HepG2 (cell line): ENCODE measurements at regions not wholly inside any gene's neighbourhood (a gene's known extent, or its start where the extent isn't known, plus 50 kb on each side); places are given as distances from the start of the nearest gene placed in this dataset.

Experiments
- ATAC-seq: fragments of 200-7000 bp; cut with Tn5 transposase; 3 replicates; pipeline ENCODE4 v1.9.1; 2020; ENCODE audit warnings: mild to moderate bottlenecking, moderate library complexity
- BruUV-seq: library from RNA; stranded (reverse); fragments of 400-500 nt; replicated peaks from 2 replicates; lab custom pipeline; 2021; lab: Mats Ljungman, UMichigan
- CTCF ChIA-PET: fragments of 300-600 bp; formaldehyde crosslinking; extraction: SDS; loops from one replicate; lab custom pipeline; 2021; ENCODE audit warnings: low total read pairs, inconsistent platforms, low intra/inter-chr PET ratio; lab: Yijun Ruan, JAX
- POLR2A ChIA-PET: fragments of 350-600 bp; sonication (Branson Sonifier 250); formaldehyde crosslinking; loops from one replicate; lab custom pipeline; 2020; ENCODE audit warnings: antibody characterized with exemption, inconsistent platforms; lab: Yijun Ruan, JAX
- DNase-seq: peaks from one replicate; pipeline ENCODE4 v3.0.0-alpha.2; 2015; ENCODE audit warnings: low spot score
- FAIRE-seq: peaks from 3 replicates; lab custom pipeline; 2011; peaks lifted over from hg19 to GRCh38; lab: Jason Lieb, UNC
- H2AFZ ChIP-seq: one replicate; pipeline ENCODE4 v1.6.1; 2011; ENCODE audit warnings: low read length, inconsistent platforms
- H3K27ac ChIP-seq: fragments of 300-600 bp; 3 replicates; pipeline ENCODE4 v1.8.0; 2011; ENCODE audit warnings: mixed run types, mild to moderate bottlenecking, mixed read lengths, low read length, inconsistent platforms; ENCODE audit not compliant: insufficient read depth; ENCODE audit errors: extremely low read length
- H3K27me3 ChIP-seq, 2 experiments: fragments of 200-600 bp in 1 of 2; 2 replicates in 1 of 2; 3 replicates in 1 of 2; pipeline versions ENCODE4 v1.6.0 to v1.8.0; 2011; ENCODE audit warnings: low read length in 2 of 2, mild to moderate bottlenecking in 2 of 2, moderate library complexity in 2 of 2, inconsistent platforms in 1 of 2; ENCODE audit not compliant: insufficient read depth in 2 of 2, control insufficient read depth in 1 of 2
- H3K36me3 ChIP-seq, 2 experiments: fragments of 200-600 bp in 1 of 2; replicated peaks in 1 of 2; 2 replicates in 1 of 2; 3 replicates in 1 of 2; pipeline versions ENCODE4 v1.5.1 to v1.8.0; 2011; ENCODE audit warnings: low read length in 2 of 2, inconsistent platforms in 1 of 2; ENCODE audit not compliant: insufficient read depth in 2 of 2, control insufficient read depth in 1 of 2
- H3K4me1 ChIP-seq: 2 replicates; pipeline ENCODE4 v1.5.1; 2012; ENCODE audit warnings: low read length, inconsistent platforms; ENCODE audit not compliant: insufficient read depth
- H3K4me2 ChIP-seq: 2 replicates; pipeline ENCODE4 v1.6.0; 2011; ENCODE audit warnings: low read depth, low read length, inconsistent platforms
- H3K4me3 ChIP-seq, 3 experiments: fragments of 200-600 bp in 1 of 3; sonication (generic), shearing (Covaris generic) in 1 of 3; replicated peaks in 1 of 3; 2 replicates each; pipeline ENCODE4 v1.5.1; 2011 to 2016; ENCODE audit warnings: low read length in 3 of 3, inconsistent platforms in 2 of 3, low read depth in 2 of 3, mild to moderate bottlenecking in 2 of 3, control low read depth in 1 of 3, mixed read lengths in 1 of 3; ENCODE audit not compliant: insufficient read depth in 1 of 3
- H3K79me2 ChIP-seq: one replicate; pipeline ENCODE4 v1.6.1; 2011; ENCODE audit warnings: low read length, inconsistent platforms; ENCODE audit not compliant: insufficient read depth
- H3K9ac ChIP-seq: 2 replicates; pipeline ENCODE4 v1.6.0; 2011; ENCODE audit warnings: mild to moderate bottlenecking, low read depth, low read length, inconsistent platforms; ENCODE audit not compliant: insufficient read depth
- H3K9me3 ChIP-seq: 2 replicates; pipeline ENCODE4 v1.5.1; 2012; ENCODE audit warnings: mild to moderate bottlenecking, low read length
- H4K20me1 ChIP-seq: 2 replicates; pipeline ENCODE4 v1.6.0; 2011; ENCODE audit warnings: inconsistent platforms, mild to moderate bottlenecking, low read length, moderate library complexity; ENCODE audit not compliant: insufficient read depth
- NFE2L2 ChIP-seq: fragments of 150-350 bp; IDR thresholded peaks from 2 replicates; pipeline ENCODE4 v1.6.1; 2014; ENCODE audit warnings: low read length
- NR3C1 ChIP-seq: sonication (generic); formaldehyde crosslinking; IDR thresholded peaks from 2 replicates; pipeline ENCODE4 v1.4.0; 2020; ENCODE audit warnings: missing genetic modification reagents
- RAD21 ChIP-seq: fragments of 450-650 bp; formaldehyde crosslinking; IDR thresholded peaks from 2 replicates; pipeline ENCODE4 v1.5.0; 2020; ENCODE audit warnings: mild to moderate bottlenecking
- SATB2 ChIP-seq: sonication (generic); formaldehyde crosslinking; IDR thresholded peaks from 2 replicates; pipeline ENCODE4 v1.5.0; 2020; ENCODE audit warnings: missing genetic modification reagents
- SMC3 ChIP-seq: IDR thresholded peaks from 2 replicates; pipeline ENCODE4 v1.6.1; 2011; ENCODE audit warnings: low read length, improper control_type of control experiment
- STAG1 ChIP-seq: sonication (generic); formaldehyde crosslinking; IDR thresholded peaks from 2 replicates; pipeline ENCODE4 v1.4.0; 2020; ENCODE audit warnings: missing genetic modification reagents
- WGBS: methylation state at CpG from one replicate; pipeline ENCODE4 v1.1.6; 2017; ENCODE audit warnings: low lambda C conversion rate; 5-methylcytosine and 5-hydroxymethylcytosine counted together
- in situ Hi-C: cut with HindIII; loops from 2 replicates; pipeline ENCODE4 v1.10.0; 2017; ENCODE audit warnings: low pct_unique_long_range_greater_than_20kb; ENCODE audit not compliant: extremely low pct_ligation_motif_present
- intact Hi-C: fragments of 100-400 bp; cut with micrococcal nuclease; formaldehyde crosslinking; loops from one replicate; pipeline ENCODE4 v1.10.0; 2022; ENCODE audit not compliant: unreplicated experiment
- TF ChIP-seq, protein P1 (sequence below): sonication (generic); formaldehyde crosslinking; IDR thresholded peaks from 2 replicates; pipeline ENCODE4 v1.4.0; 2020; ENCODE audit warnings: mild to moderate bottlenecking, missing genetic modification reagents, borderline replicate concordance
- TF ChIP-seq, protein P2 (sequence below): sonication (generic); formaldehyde crosslinking; conservative IDR thresholded peaks from 2 replicates; pipeline ENCODE4 v1.8.0; 2022; ENCODE audit warnings: mild to moderate bottlenecking, moderate library complexity, missing genetic modification reagents
- TF ChIP-seq, protein P3 (sequence below): sonication (generic); formaldehyde crosslinking; IDR thresholded peaks from 2 replicates; pipeline ENCODE4 v1.5.1; 2020; ENCODE audit warnings: mild to moderate bottlenecking, missing genetic modification reagents, moderate library complexity
- TF ChIP-seq, protein P4 (sequence below): sonication (generic); formaldehyde crosslinking; IDR thresholded peaks from 2 replicates; pipeline ENCODE4 v1.5.0; 2020; ENCODE audit warnings: mild to moderate bottlenecking, missing genetic modification reagents, moderate library complexity
- TF ChIP-seq, protein P5 (sequence below): sonication (generic); formaldehyde crosslinking; IDR thresholded peaks from 2 replicates; pipeline ENCODE4 v1.5.0; 2020; ENCODE audit warnings: missing genetic modification reagents

DNA sequence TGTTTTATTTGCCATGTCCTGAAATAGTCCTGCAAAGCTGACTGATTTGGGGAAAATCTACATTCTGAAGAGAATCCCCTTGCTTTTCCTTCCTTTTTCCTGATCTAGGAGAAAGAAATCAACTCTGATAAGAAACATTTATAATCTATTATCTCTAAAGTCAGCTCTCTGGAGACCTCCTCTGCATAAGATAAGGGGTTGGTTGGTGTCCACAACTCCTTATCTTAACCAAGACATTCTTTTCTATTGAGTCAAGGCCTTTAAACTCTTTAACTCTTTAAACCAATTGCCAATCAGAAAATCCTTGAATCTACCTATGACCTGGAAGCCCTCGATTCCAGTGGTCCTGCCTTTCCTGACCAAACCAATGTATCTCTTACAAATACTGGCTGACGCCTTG is 373.6 kb upstream of the RASGEF1B start (continued):
- TF ChIP-seq, protein P1, sequence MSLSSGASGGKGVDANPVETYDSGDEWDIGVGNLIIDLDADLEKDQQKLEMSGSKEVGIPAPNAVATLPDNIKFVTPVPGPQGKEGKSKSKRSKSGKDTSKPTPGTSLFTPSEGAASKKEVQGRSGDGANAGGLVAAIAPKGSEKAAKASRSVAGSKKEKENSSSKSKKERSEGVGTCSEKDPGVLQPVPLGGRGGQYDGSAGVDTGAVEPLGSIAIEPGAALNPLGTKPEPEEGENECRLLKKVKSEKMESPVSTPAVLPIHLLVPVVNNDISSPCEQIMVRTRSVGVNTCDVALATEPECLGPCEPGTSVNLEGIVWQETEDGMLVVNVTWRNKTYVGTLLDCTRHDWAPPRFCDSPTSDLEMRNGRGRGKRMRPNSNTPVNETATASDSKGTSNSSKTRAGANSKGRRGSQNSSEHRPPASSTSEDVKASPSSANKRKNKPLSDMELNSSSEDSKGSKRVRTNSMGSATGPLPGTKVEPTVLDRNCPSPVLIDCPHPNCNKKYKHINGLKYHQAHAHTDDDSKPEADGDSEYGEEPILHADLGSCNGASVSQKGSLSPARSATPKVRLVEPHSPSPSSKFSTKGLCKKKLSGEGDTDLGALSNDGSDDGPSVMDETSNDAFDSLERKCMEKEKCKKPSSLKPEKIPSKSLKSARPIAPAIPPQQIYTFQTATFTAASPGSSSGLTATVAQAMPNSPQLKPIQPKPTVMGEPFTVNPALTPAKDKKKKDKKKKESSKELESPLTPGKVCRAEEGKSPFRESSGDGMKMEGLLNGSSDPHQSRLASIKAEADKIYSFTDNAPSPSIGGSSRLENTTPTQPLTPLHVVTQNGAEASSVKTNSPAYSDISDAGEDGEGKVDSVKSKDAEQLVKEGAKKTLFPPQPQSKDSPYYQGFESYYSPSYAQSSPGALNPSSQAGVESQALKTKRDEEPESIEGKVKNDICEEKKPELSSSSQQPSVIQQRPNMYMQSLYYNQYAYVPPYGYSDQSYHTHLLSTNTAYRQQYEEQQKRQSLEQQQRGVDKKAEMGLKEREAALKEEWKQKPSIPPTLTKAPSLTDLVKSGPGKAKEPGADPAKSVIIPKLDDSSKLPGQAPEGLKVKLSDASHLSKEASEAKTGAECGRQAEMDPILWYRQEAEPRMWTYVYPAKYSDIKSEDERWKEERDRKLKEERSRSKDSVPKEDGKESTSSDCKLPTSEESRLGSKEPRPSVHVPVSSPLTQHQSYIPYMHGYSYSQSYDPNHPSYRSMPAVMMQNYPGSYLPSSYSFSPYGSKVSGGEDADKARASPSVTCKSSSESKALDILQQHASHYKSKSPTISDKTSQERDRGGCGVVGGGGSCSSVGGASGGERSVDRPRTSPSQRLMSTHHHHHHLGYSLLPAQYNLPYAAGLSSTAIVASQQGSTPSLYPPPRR (CRISPR knock-in tag), result no peak
- TF ChIP-seq, protein P2, sequence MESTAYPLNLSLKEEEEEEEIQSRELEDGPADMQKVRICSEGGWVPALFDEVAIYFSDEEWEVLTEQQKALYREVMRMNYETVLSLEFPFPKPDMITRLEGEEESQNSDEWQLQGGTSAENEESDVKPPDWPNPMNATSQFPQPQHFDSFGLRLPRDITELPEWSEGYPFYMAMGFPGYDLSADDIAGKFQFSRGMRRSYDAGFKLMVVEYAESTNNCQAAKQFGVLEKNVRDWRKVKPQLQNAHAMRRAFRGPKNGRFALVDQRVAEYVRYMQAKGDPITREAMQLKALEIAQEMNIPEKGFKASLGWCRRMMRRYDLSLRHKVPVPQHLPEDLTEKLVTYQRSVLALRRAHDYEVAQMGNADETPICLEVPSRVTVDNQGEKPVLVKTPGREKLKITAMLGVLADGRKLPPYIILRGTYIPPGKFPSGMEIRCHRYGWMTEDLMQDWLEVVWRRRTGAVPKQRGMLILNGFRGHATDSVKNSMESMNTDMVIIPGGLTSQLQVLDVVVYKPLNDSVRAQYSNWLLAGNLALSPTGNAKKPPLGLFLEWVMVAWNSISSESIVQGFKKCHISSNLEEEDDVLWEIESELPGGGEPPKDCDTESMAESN (CRISPR knock-in tag), result no peak
- no peak for TF ChIP-seq SATB2

DNA sequence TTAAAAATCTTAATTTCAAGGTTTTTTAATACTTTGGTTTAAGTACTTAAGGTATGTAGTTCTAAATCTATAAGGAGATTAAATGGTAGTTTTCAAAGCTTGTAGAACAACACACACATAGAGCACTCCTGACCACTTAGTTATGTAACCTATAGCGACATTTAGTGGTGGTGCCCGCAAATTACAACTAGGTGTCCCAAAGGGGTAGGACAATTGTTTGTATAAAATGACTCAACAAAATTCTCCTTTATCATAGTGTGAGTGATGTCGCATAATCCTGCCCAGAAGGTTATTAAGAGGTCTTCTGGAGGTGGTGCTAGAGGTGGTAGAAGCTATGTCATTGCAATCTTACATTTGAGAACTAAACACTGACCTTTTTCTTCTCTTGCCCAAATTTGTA is 373.0 kb upstream of the RASGEF1B start:
- Histone ChIP-seq H3K4me1 (no peaks in the 10 kb centered on the region), H3K36me3 (no peaks in the 10 kb centered on the region), H3K4me2 (no peak overlapping the region), H3K79me2 (no peaks in the 10 kb centered on the region), H3K4me3 (no peak overlapping the region), H3K9ac (no peak overlapping the region), H2AFZ (no peak overlapping the region), H3K9me3 (no peaks in the 10 kb centered on the region), H4K20me1 (no peaks in the 10 kb centered on the region), H3K27me3 (no peaks in the 10 kb centered on the region), H3K27ac (no peak overlapping the region)
- FAIRE-seq (no peak), DNase-seq (peak; percentile 70), ATAC-seq (peak; percentile 93)
- WGBS, result 0% methylated on average over 3 of the region's 3 CpGs
- ChIA-PET CTCF (interaction anchor here (1.5 to 3.9 kb wide), 3 partner anchors 357 to 439 kb away, joined by 5 to 41 read pairs (median 17); no protein-coding TSS in a partner anchor), POLR2A (no interaction called here)
- no TSS peak for BruUV-seq
- TF ChIP-seq NFE2L2 (peak; percentile 70; the same call in 1 of the 2 replicates), SMC3 (peak; percentile 78), STAG1 (CRISPR knock-in tag) (peak; percentile 87), RAD21 (peak; percentile 46; the same call in 1 of the 2 replicates), NR3C1 (CRISPR knock-in tag) (no peak)
- TF ChIP-seq, protein P3, sequence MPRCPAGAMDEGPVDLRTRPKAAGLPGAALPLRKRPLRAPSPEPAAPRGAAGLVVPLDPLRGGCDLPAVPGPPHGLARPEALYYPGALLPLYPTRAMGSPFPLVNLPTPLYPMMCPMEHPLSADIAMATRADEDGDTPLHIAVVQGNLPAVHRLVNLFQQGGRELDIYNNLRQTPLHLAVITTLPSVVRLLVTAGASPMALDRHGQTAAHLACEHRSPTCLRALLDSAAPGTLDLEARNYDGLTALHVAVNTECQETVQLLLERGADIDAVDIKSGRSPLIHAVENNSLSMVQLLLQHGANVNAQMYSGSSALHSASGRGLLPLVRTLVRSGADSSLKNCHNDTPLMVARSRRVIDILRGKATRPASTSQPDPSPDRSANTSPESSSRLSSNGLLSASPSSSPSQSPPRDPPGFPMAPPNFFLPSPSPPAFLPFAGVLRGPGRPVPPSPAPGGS (CRISPR knock-in tag), result no peak
- TF ChIP-seq, protein P4, sequence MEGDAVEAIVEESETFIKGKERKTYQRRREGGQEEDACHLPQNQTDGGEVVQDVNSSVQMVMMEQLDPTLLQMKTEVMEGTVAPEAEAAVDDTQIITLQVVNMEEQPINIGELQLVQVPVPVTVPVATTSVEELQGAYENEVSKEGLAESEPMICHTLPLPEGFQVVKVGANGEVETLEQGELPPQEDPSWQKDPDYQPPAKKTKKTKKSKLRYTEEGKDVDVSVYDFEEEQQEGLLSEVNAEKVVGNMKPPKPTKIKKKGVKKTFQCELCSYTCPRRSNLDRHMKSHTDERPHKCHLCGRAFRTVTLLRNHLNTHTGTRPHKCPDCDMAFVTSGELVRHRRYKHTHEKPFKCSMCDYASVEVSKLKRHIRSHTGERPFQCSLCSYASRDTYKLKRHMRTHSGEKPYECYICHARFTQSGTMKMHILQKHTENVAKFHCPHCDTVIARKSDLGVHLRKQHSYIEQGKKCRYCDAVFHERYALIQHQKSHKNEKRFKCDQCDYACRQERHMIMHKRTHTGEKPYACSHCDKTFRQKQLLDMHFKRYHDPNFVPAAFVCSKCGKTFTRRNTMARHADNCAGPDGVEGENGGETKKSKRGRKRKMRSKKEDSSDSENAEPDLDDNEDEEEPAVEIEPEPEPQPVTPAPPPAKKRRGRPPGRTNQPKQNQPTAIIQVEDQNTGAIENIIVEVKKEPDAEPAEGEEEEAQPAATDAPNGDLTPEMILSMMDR, result peak; percentile 73
- TF ChIP-seq, protein P5, sequence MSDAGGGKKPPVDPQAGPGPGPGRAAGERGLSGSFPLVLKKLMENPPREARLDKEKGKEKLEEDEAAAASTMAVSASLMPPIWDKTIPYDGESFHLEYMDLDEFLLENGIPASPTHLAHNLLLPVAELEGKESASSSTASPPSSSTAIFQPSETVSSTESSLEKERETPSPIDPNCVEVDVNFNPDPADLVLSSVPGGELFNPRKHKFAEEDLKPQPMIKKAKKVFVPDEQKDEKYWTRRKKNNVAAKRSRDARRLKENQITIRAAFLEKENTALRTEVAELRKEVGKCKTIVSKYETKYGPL (CRISPR knock-in tag), result peak; percentile 87; the same call in 1 of the 2 replicates
- intact Hi-C loops (loop anchor here (1.0 kb wide), 4 partner anchors 358 to 438 kb away; partner anchors contain the start of gene RASGEF1B), in situ Hi-C loops (loop anchor here (5.0 kb wide), 1 partner anchor 372 kb away; the partner anchor contains the start of gene RASGEF1B)
